Spinal cord (tissue), 9 donors: ENCODE measurements at regions not wholly inside any gene's neighbourhood (a gene's known extent, or its start where the extent isn't known, plus 50 kb on each side); places are given as distances from the start of the nearest gene placed in this dataset.

Source experiments
- DNase-seq, 6 donors: peaks; one replicate each; pipeline versions ENCODE4 v3.0.0 to v3.0.0-alpha.2; 2013 to 2015; ENCODE audit warnings: low spot score in 6 of 6, low read depth in 4 of 6
- H3K27ac ChIP-seq: one replicate; pipeline ENCODE4 v1.5.1; 2013; ENCODE audit warnings: low read depth, low read length, control low read depth
- H3K27me3 ChIP-seq: one replicate; pipeline ENCODE4 v1.6.1; 2013; ENCODE audit warnings: low read length; ENCODE audit not compliant: control insufficient read depth, insufficient read depth
- H3K36me3 ChIP-seq: one replicate; pipeline ENCODE4 v1.6.1; 2013; ENCODE audit warnings: low read length; ENCODE audit not compliant: control insufficient read depth, insufficient read depth
- H3K4me1 ChIP-seq: one replicate; pipeline ENCODE4 v1.6.1; 2013; ENCODE audit warnings: low read length; ENCODE audit not compliant: control insufficient read depth, insufficient read depth
- H3K4me3 ChIP-seq: one replicate; pipeline ENCODE4 v1.5.1; 2013; ENCODE audit warnings: low read depth, low read length, control low read depth
- H3K9me3 ChIP-seq: one replicate; pipeline ENCODE4 v1.6.1; 2013; ENCODE audit warnings: low read length; ENCODE audit not compliant: control insufficient read depth, insufficient read depth
- WGBS: methylation state at CpG from one replicate; pipeline ENCODE4 v1.1.5; 2013; ENCODE audit warnings: missing lambda C conversion rate; ENCODE audit not compliant: insufficient coverage; 5-methylcytosine and 5-hydroxymethylcytosine counted together
- donor health status: healthy.

- Histone ChIP-seq H3K9me3 (no peaks in the 10 kb centered on the region), H3K4me3 (no peak overlapping the region), H3K36me3 (no peaks in the 10 kb centered on the region), H3K27me3 (no peaks in the 10 kb centered on the region), H3K27ac (no peak overlapping the region), H3K4me1 (no peaks in the 10 kb centered on the region)
- 100% methylated on average over 1 of the region's 1 CpG for WGBS
- DNase-seq, result no peak
These were observed 127.0 kb downstream of the EDN1 start for GRCh38 chr6:12417191-12417590.

DNA sequence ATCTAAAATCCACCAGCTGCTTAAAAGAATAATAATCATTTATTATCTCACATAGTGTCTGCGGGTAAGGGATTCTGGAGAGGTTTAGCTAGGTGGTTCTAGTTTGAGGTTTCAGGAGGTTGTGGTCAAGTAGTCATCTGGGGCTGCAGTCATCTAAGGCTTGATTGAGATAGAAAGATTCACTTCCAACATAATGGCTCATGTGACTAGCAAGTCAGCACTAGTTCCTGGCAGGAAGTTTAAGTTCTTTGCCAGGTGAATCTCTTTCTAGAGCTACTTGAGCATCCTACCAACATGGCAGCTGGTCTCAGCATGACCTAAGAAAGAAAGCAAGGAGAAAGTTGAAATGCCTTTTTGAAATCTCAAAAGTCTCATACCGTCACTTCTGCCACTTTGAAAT lies 128.8 kb downstream of the EDN1 start:
- Histone ChIP-seq H3K4me3 (no peak overlapping the region), H3K27me3 (no peaks in the 10 kb centered on the region), H3K4me1 (no peaks in the 10 kb centered on the region), H3K27ac (no peak overlapping the region), H3K36me3 (no peaks in the 10 kb centered on the region), H3K9me3 (no peaks in the 10 kb centered on the region)
- WGBS, result no CpG with 5 or more reads among the region's 2 CpGs
- DNase-seq, result no peak

- WGBS, result no CpG with 5 or more reads among the region's 3 CpGs
- H3K4me3 ChIP-seq, result no peak overlapping the region
These were observed 129.6 kb downstream of the EDN1 start for GRCh38 chr6:12419631-12420272.

GRCh38 chr6:12420626-12421025 lies 130.5 kb downstream of the EDN1 start:
- H3K36me3 ChIP-seq, result no peaks in the 10 kb centered on the region
- peak in 2 of 6 donors; percentile 36 to 63 for DNase-seq
- H3K4me1 ChIP-seq, result no peaks in the 10 kb centered on the region
- H3K27ac ChIP-seq, result no peak overlapping the region
- H3K27me3 ChIP-seq, result no peaks in the 10 kb centered on the region
- H3K9me3 ChIP-seq, result no peaks in the 10 kb centered on the region
- WGBS, result 30% methylated on average over 4 of the region's 5 CpGs
- no peak overlapping the region for H3K4me3 ChIP-seq

More at GRCh38 chr6:12419631-12420272, 129.6 kb downstream of the EDN1 start:
- H3K27ac ChIP-seq, result no peak overlapping the region
- H3K27me3 ChIP-seq, result no peaks in the 10 kb centered on the region
- H3K9me3 ChIP-seq, result no peaks in the 10 kb centered on the region
- H3K36me3 ChIP-seq, result no peaks in the 10 kb centered on the region
- no peaks in the 10 kb centered on the region for H3K4me1 ChIP-seq
- DNase-seq, result no peak

- Histone ChIP-seq H3K27ac (no peak overlapping the region), H3K4me1 (no peaks in the 10 kb centered on the region), H3K9me3 (no peaks in the 10 kb centered on the region), H3K4me3 (no peak overlapping the region), H3K27me3 (no peaks in the 10 kb centered on the region), H3K36me3 (no peaks in the 10 kb centered on the region)
- no peak for DNase-seq
- WGBS, result 100% methylated on average over 1 of the region's 1 CpG
These were observed 131.4 kb downstream of the EDN1 start for GRCh38 chr6:12421596-12421995.

GRCh38 chr6:12422848-12423247 lies 132.7 kb downstream of the EDN1 start:
- H3K9me3 ChIP-seq, result no peaks in the 10 kb centered on the region
- no peaks in the 10 kb centered on the region for H3K27me3 ChIP-seq
- H3K4me3 ChIP-seq, result no peak overlapping the region
- 81% methylated on average over 8 of the region's 8 CpGs for WGBS
- no peak overlapping the region for H3K27ac ChIP-seq
- H3K36me3 ChIP-seq, result no peaks in the 10 kb centered on the region
- peak in 1 of 6 donors; percentile 17 for DNase-seq
- H3K4me1 ChIP-seq, result no peaks in the 10 kb centered on the region

DNA sequence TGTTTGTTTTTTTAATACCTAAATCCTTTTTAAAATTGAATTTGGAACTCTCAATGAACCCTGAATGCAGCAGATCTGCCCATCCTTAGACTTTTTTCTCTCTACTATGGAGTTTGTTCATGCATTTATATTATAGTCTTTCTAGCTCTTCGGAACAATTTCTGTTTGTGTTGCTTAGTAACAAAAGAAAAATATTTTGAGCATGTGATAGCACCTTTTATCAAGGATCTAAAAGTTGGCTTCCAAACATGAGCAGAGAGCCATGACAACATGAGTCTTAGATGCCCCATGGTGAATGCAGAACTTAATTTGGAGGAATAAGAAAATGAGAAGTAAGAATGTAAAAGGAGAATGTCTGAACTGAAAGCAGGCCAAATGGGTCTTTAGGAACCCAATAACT lies 133.7 kb downstream of the EDN1 start:
- Histone ChIP-seq H3K36me3 (no peaks in the 10 kb centered on the region), H3K27me3 (no peaks in the 10 kb centered on the region), H3K4me1 (no peaks in the 10 kb centered on the region), H3K9me3 (no peaks in the 10 kb centered on the region), H3K27ac (no peak overlapping the region), H3K4me3 (no peak overlapping the region)
- peak in 2 of 6 donors; percentile 23 to 39 for DNase-seq
- WGBS, result no CpG with 5 or more reads among the region's 1 CpG

DNA sequence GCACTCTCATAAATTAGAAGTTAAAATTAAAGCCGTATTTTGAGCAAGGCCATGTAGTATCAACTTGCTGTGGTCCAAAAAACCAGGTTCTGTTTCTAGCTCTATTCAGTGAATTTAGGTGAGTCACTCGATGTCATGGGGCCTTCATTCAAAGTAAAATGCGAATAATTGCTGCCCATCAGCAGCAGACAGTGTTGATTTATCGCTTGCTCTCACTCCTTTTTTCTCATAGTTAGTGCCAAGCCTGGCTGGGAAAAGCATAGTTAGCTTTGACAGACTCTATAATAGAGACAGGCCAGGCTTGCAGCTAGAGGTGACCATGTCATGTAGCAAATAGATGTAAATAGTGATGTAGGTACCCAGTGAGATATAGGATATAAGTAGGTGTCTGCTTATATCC lies 136.0 kb downstream of the EDN1 start:
- Histone ChIP-seq H3K27ac (no peak overlapping the region), H3K36me3 (no peaks in the 10 kb centered on the region), H3K4me1 (no peaks in the 10 kb centered on the region), H3K27me3 (no peaks in the 10 kb centered on the region), H3K9me3 (no peaks in the 10 kb centered on the region), H3K4me3 (no peak overlapping the region)
- DNase-seq, result no peak
- WGBS, result 63% methylated on average over 3 of the region's 4 CpGs

DNA sequence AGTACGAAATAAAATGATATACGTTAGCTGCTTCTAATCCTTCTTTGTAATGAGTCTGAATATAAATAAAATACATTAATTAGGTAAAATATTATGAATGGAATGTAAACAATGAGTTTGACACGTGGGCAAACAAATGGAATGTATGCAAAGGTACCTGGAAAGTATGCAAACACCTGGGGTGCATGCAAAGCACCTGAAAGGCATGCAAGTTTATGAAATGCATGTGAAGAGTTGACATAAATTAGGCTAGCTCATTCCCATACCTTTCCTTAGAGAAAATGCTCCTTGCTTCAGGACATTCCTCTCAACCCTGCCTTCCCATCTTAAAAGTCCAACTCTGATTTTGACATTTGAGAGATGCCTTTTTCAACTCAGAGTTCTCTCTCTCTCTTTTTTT lies 140.9 kb downstream of the EDN1 start:
- H3K27me3 ChIP-seq, result no peaks in the 10 kb centered on the region
- no peaks in the 10 kb centered on the region for H3K4me1 ChIP-seq
- no peak overlapping the region for H3K4me3 ChIP-seq
- no peak for DNase-seq
- no peak overlapping the region for H3K27ac ChIP-seq
- peaks cover 1% of the 10 kb centered on the region for H3K9me3 ChIP-seq
- no peaks in the 10 kb centered on the region for H3K36me3 ChIP-seq
- no CpG with 5 or more reads among the region's 3 CpGs for WGBS

DNA sequence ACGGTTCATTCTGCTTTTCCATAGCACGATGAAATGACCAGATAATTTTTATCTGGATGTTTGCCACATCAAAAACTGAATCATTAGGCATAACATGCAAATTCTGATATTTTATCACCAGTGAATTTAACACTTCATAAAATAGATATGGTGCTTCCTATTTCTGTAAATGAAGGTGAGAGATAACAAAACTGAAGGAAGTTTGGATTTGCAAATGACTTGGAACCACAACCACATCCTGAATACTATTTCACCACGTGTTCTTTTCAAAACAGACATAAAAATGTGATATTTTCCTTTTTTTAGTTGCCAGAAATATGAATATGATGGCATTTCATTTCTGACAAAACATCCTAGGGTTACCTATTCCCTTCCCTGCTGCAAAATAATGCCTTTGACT lies 146.1 kb downstream of the EDN1 start:
- Histone ChIP-seq H3K27me3 (no peaks in the 10 kb centered on the region), H3K27ac (no peak overlapping the region), H3K4me3 (no peak overlapping the region), H3K36me3 (no peaks in the 10 kb centered on the region), H3K9me3 (peaks cover 1% of the 10 kb centered on the region), H3K4me1 (no peaks in the 10 kb centered on the region)
- no CpG with 5 or more reads among the region's 3 CpGs for WGBS
- DNase-seq, result no peak
